ENCODE measurements at regions not wholly inside any gene's neighbourhood (a gene's known extent, or its start where the extent isn't known, plus 50 kb on each side); places are given as distances from the start of the nearest gene placed in this dataset.

DNA sequence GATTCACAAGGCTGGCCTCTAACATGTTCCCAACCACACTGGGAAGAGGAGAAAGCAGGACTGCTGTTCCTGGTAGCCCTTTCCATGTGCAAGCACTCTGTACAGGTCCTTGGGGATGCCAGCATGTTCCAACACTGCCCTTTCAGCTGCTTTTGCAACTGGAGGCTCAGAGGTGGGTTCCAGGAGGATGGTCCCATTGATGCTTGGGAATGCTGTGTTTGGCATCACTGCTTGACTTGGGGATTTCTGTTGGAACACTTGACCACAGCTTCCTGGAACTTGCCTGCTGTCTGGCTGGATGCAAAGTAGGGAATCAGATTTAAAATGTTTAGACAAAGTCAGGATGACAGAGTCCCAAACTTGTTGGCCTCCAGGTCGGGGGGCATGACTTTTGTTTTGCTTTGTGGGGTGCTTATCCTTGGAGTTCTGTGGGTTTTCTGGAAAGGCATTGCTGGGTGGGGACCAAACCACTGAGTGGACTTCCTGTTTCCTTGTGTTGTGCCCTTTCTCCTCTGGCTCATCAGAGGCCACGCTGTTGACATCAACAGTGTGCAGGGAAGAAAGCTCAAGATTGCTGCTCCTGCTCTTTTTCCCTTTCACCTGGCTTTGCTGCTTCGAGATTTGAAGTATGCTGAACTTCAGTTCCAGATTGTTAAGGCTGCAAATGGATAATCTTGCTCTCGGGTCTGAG, 148.5 kb upstream of the RPS23 start:
- H4K20me1 ChIP-seq (ENCODE audit: insufficient read depth, low read length) = no peaks in the 10 kb centered on the region
- no peaks in the 10 kb centered on the region for H3K9me3 ChIP-seq (replicated peaks; ENCODE audit: insufficient read depth, low read length)
- H3K4me1 ChIP-seq (ENCODE audit: low read length) = no peaks in the 10 kb centered on the region
- no peak for DNase-seq
- no peaks in the 10 kb centered on the region for H3K79me2 ChIP-seq (ENCODE audit: low read length)
- no peaks in the 10 kb centered on the region for H3K36me3 ChIP-seq (replicated peaks; ENCODE audit: insufficient read depth, low read length)
- no peak overlapping the region for H3K4me2 ChIP-seq (ENCODE audit: low read depth, low read length)
- H3K4me3 ChIP-seq (ENCODE audit: low read length) = no peak overlapping the region
- no peaks in the 10 kb centered on the region for H3F3A ChIP-seq (ENCODE audit: insufficient read depth, low read length)
- no peak overlapping the region for H3K9ac ChIP-seq (ENCODE audit: low read length)
- no peaks in the 10 kb centered on the region for H3K27me3 ChIP-seq (replicated peaks; ENCODE audit: insufficient read depth, low read length)
- no peak overlapping the region for H2AFZ ChIP-seq (ENCODE audit: low read length)
- TF ChIP-seq EZH2 (optimal IDR thresholded peaks at IDR 0.05; ENCODE audit: low read depth, low read length) = no peak
- TF ChIP-seq EZH2phosphoT487 (IDR thresholded peaks at IDR 0.05; ENCODE audit: low read length) = no peak
- TF ChIP-seq, protein P1, sequence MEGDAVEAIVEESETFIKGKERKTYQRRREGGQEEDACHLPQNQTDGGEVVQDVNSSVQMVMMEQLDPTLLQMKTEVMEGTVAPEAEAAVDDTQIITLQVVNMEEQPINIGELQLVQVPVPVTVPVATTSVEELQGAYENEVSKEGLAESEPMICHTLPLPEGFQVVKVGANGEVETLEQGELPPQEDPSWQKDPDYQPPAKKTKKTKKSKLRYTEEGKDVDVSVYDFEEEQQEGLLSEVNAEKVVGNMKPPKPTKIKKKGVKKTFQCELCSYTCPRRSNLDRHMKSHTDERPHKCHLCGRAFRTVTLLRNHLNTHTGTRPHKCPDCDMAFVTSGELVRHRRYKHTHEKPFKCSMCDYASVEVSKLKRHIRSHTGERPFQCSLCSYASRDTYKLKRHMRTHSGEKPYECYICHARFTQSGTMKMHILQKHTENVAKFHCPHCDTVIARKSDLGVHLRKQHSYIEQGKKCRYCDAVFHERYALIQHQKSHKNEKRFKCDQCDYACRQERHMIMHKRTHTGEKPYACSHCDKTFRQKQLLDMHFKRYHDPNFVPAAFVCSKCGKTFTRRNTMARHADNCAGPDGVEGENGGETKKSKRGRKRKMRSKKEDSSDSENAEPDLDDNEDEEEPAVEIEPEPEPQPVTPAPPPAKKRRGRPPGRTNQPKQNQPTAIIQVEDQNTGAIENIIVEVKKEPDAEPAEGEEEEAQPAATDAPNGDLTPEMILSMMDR (IDR thresholded peaks at IDR 0.05; ENCODE audit: low read length) = no peak
- H3K9me2 ChIP-seq (replicated peaks; ENCODE audit: insufficient read depth, low read length) = no peaks in the 10 kb centered on the region
- H3K27ac ChIP-seq (ENCODE audit: low read length) = no peak overlapping the region

DNA sequence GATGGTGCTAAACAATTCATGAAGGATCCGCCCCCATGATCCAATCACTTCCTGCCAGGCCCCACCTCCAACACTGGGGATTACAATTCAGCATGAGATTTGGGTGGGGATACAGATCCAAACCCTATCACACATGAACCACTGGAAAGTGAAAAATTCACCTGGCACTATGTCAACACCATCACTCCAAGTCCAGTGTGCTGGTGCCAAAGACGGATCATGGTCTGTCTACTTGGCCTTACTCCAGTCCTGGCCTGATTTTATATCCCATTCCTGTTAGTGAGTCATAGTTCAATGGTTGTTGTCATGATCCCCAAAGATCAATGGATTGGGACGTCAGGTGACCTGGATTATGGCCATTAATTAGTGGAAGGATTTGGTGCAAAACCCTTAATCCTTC, 147.4 kb upstream of the RPS23 start:
- Histone ChIP-seq H3K4me3 (ENCODE audit: low read length) (no peak overlapping the region), H4K20me1 (ENCODE audit: insufficient read depth, low read length) (no peaks in the 10 kb centered on the region), H3K27me3 (replicated peaks; ENCODE audit: insufficient read depth, low read length) (no peaks in the 10 kb centered on the region), H2AFZ (ENCODE audit: low read length) (no peak overlapping the region), H3K4me2 (ENCODE audit: low read depth, low read length) (no peak overlapping the region), H3F3A (ENCODE audit: insufficient read depth, low read length) (no peaks in the 10 kb centered on the region), H3K79me2 (ENCODE audit: low read length) (no peaks in the 10 kb centered on the region), H3K9me2 (replicated peaks; ENCODE audit: insufficient read depth, low read length) (no peaks in the 10 kb centered on the region), H3K36me3 (replicated peaks; ENCODE audit: insufficient read depth, low read length) (no peaks in the 10 kb centered on the region), H3K4me1 (ENCODE audit: low read length) (no peaks in the 10 kb centered on the region), H3K9me3 (replicated peaks; ENCODE audit: insufficient read depth, low read length) (no peaks in the 10 kb centered on the region), H3K27ac (ENCODE audit: low read length) (no peak overlapping the region), H3K9ac (ENCODE audit: low read length) (no peak overlapping the region)
- TF ChIP-seq EZH2phosphoT487 (IDR thresholded peaks at IDR 0.05; ENCODE audit: low read length) = no peak
- TF ChIP-seq EZH2 (optimal IDR thresholded peaks at IDR 0.05; ENCODE audit: low read depth, low read length) = no peak
- TF ChIP-seq, protein P1 (IDR thresholded peaks at IDR 0.05; ENCODE audit: low read length) = no peak
- DNase-seq = no peak

DNA sequence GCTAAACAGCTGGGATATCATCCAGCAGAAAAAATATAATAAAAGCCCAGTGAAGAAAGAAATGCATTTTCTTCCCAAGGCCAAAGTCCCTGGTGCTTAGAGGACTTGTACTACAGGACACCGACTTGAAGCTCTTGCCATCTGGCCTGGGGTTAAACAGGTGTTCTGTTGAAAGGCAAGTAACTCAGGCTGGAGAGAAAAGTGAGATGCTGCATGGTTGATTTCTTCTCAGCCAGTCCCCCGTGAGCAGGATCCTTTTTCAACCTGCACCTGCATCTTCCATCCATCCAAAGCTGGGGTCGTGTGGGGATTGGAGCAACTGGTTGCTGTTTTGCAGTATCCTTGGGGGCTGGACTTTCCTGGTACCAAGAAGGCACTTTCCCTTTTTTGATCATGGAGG, 146.1 kb upstream of the RPS23 start:
- no peak overlapping the region for H3K9ac ChIP-seq (ENCODE audit: low read length)
- no peaks in the 10 kb centered on the region for H3K79me2 ChIP-seq (ENCODE audit: low read length)
- no peaks in the 10 kb centered on the region for H3F3A ChIP-seq (ENCODE audit: insufficient read depth, low read length)
- H2AFZ ChIP-seq (ENCODE audit: low read length) = no peak overlapping the region
- TF ChIP-seq, protein P1 (IDR thresholded peaks at IDR 0.05; ENCODE audit: low read length) = no peak
- TF ChIP-seq EZH2 (optimal IDR thresholded peaks at IDR 0.05; ENCODE audit: low read depth, low read length) = no peak
- no peak for TF ChIP-seq EZH2phosphoT487 (IDR thresholded peaks at IDR 0.05; ENCODE audit: low read length)
- no peak overlapping the region for H3K4me2 ChIP-seq (ENCODE audit: low read depth, low read length)
- no peaks in the 10 kb centered on the region for H3K36me3 ChIP-seq (replicated peaks; ENCODE audit: insufficient read depth, low read length)
- H3K9me2 ChIP-seq (replicated peaks; ENCODE audit: insufficient read depth, low read length) = no peaks in the 10 kb centered on the region
- H3K27ac ChIP-seq (ENCODE audit: low read length) = no peak overlapping the region
- no peak for DNase-seq
- H3K27me3 ChIP-seq (replicated peaks; ENCODE audit: insufficient read depth, low read length) = no peaks in the 10 kb centered on the region
- no peaks in the 10 kb centered on the region for H3K4me1 ChIP-seq (ENCODE audit: low read length)
- no peaks in the 10 kb centered on the region for H4K20me1 ChIP-seq (ENCODE audit: insufficient read depth, low read length)
- H3K9me3 ChIP-seq (replicated peaks; ENCODE audit: insufficient read depth, low read length) = no peaks in the 10 kb centered on the region
- no peak overlapping the region for H3K4me3 ChIP-seq (ENCODE audit: low read length)

Measured in MM.1S (cell line).